ENCODE measurements at regions not wholly inside any gene's neighbourhood (a gene's known extent, or its start where the extent isn't known, plus 50 kb on each side); places are given as distances from the start of the nearest gene placed in this dataset.

DNA sequence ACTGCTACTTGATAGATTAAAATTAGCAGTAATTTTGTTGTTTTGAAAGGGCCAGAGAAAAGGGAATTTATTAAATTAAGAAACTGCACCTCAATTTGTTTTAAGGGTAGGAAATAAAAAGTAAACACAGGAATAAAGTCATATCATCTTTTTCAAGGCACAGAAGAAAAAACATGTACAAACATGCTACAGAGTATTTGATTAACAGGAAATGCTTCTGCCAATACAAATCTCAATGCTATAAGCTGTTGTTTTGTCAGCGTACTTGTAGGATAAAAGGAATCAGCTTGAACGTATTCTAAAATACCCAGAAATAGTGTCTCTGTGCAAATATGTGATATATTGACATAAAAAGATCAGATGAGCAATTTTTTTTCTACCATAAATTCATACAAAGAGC lies 474.0 kb upstream of the MGAT4C start:
- peaks cover 6% of the 10 kb centered on the region for H3K9me3 Mint-ChIP-seq
- H3K4me3 ChIP-seq (ENCODE audit: low read length): no peak overlapping the region
- no peaks in the 10 kb centered on the region for H3K36me3 Mint-ChIP-seq (ENCODE audit: low read depth)
- intact Hi-C loops (cut with DNase I, micrococcal nuclease): no loop called here
- H3K4me1 Mint-ChIP-seq (ENCODE audit: low read depth): no peaks in the 10 kb centered on the region
- CTCF ChIA-PET: no interaction called here
- H3K27ac Mint-ChIP-seq: no peak overlapping the region
- no peak overlapping the region for H3K27ac ChIP-seq (ENCODE audit: low read depth in 1 of 2, low read length in 2 of 2)
- TF ChIP-seq, protein P1, sequence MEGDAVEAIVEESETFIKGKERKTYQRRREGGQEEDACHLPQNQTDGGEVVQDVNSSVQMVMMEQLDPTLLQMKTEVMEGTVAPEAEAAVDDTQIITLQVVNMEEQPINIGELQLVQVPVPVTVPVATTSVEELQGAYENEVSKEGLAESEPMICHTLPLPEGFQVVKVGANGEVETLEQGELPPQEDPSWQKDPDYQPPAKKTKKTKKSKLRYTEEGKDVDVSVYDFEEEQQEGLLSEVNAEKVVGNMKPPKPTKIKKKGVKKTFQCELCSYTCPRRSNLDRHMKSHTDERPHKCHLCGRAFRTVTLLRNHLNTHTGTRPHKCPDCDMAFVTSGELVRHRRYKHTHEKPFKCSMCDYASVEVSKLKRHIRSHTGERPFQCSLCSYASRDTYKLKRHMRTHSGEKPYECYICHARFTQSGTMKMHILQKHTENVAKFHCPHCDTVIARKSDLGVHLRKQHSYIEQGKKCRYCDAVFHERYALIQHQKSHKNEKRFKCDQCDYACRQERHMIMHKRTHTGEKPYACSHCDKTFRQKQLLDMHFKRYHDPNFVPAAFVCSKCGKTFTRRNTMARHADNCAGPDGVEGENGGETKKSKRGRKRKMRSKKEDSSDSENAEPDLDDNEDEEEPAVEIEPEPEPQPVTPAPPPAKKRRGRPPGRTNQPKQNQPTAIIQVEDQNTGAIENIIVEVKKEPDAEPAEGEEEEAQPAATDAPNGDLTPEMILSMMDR (IDR thresholded peaks at IDR 0.05): no peak
- POLR2A ChIA-PET: no interaction called here
- no peak for DNase-seq
- ATAC-seq (ENCODE audit: poor library complexity): no peak
- no peaks in the 10 kb centered on the region for H3K27me3 ChIP-seq (ENCODE audit: control insufficient read depth in 1 of 2, insufficient read depth in 2 of 2, low read length in 2 of 2)
- no peaks in the 10 kb centered on the region for H3K4me1 ChIP-seq (ENCODE audit: insufficient read depth, low read length)
- no peaks in the 10 kb centered on the region for H3K36me3 ChIP-seq (ENCODE audit: insufficient read depth, low read length)
- H3K9me3 ChIP-seq (ENCODE audit: control insufficient read depth in 1 of 2, insufficient read depth in 1 of 2, low read length in 2 of 2): peaks cover 0 to 8% of the 10 kb centered on the region in 2 experiments
- H3K4me3 Mint-ChIP-seq: no peak overlapping the region
- H3K27me3 Mint-ChIP-seq: no peaks in the 10 kb centered on the region

DNA sequence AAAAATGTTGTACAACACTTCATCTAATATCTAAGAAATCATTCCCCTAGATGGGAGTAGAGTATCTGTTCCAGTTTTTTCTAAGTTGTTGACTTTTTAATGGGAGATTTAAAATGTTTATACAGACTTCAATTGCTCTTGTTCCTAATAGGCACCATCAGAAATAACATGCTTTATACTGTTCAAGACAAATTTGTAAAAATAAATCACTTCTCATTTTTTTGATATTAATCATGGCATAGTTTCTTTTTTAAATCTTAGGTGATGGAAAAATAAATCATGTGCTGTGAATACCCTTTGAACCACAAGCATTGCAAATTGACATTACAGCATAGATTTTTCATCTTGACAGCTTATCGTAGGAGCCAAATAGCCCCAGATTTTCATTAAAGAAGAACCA lies 473.5 kb upstream of the MGAT4C start:
- H3K4me3 ChIP-seq (ENCODE audit: low read length): no peak overlapping the region
- intact Hi-C loops (cut with DNase I, micrococcal nuclease): no loop called here
- H3K36me3 ChIP-seq (ENCODE audit: insufficient read depth, low read length): no peaks in the 10 kb centered on the region
- H3K4me1 ChIP-seq (ENCODE audit: insufficient read depth, low read length): no peaks in the 10 kb centered on the region
- TF ChIP-seq, protein P1 (IDR thresholded peaks at IDR 0.05): no peak
- Mint-ChIP-seq H3K4me1 (ENCODE audit: low read depth) (no peaks in the 10 kb centered on the region), H3K36me3 (ENCODE audit: low read depth) (no peaks in the 10 kb centered on the region), H3K27me3 (no peaks in the 10 kb centered on the region), H3K27ac (no peak overlapping the region), H3K4me3 (no peak overlapping the region), H3K9me3 (peaks cover 6% of the 10 kb centered on the region)
- peaks cover 0 to 8% of the 10 kb centered on the region in 2 experiments for H3K9me3 ChIP-seq (ENCODE audit: control insufficient read depth in 1 of 2, insufficient read depth in 1 of 2, low read length in 2 of 2)
- ChIA-PET POLR2A (no interaction called here), CTCF (no interaction called here)
- DNase-seq (no peak), ATAC-seq (ENCODE audit: poor library complexity) (no peak)
- no peak overlapping the region for H3K27ac ChIP-seq (ENCODE audit: low read depth in 1 of 2, low read length in 2 of 2)
- no peaks in the 10 kb centered on the region for H3K27me3 ChIP-seq (ENCODE audit: control insufficient read depth in 1 of 2, insufficient read depth in 2 of 2, low read length in 2 of 2)

DNA sequence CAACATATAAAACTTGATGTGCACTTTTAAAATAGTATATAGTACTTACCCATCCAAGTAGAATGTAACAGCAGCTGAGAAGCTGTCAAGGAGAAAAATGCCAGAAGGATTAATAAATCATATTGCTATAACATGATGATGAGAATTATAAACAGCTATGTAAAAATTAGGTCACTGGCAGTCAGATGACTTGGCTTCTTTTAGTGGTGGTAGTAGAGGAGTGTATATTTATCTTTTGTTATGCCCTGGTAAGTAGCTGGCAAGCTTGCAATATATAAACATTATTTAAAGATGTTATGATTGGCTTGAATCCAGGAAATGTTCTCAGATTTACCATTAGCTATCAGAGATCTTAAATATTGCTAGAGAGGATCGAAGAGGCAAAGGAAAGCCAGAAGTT lies 471.0 kb upstream of the MGAT4C start:
- Mint-ChIP-seq H3K4me3 (no peak overlapping the region), H3K27me3 (no peaks in the 10 kb centered on the region), H3K9me3 (peaks cover 3% of the 10 kb centered on the region), H3K4me1 (ENCODE audit: low read depth) (no peaks in the 10 kb centered on the region), H3K27ac (no peak overlapping the region), H3K36me3 (ENCODE audit: low read depth) (no peaks in the 10 kb centered on the region)
- Histone ChIP-seq H3K27me3 (ENCODE audit: control insufficient read depth in 1 of 2, insufficient read depth in 2 of 2, low read length in 2 of 2) (no peaks in the 10 kb centered on the region), H3K4me1 (ENCODE audit: insufficient read depth, low read length) (no peaks in the 10 kb centered on the region), H3K27ac (ENCODE audit: low read depth in 1 of 2, low read length in 2 of 2) (no peak overlapping the region), H3K4me3 (ENCODE audit: low read length) (no peak overlapping the region), H3K9me3 (ENCODE audit: control insufficient read depth in 1 of 2, insufficient read depth in 1 of 2, low read length in 2 of 2) (peaks cover 0 to 8% of the 10 kb centered on the region in 2 experiments), H3K36me3 (ENCODE audit: insufficient read depth, low read length) (no peaks in the 10 kb centered on the region)
- DNase-seq: no peak
- no peak for ATAC-seq (ENCODE audit: poor library complexity)
- intact Hi-C loops (cut with DNase I, micrococcal nuclease): no loop called here
- ChIA-PET POLR2A (no interaction called here), CTCF (no interaction called here)
- TF ChIP-seq, protein P1 (IDR thresholded peaks at IDR 0.05): no peak

Measured in CD4-positive, alpha-beta T cell (primary cell).